ENCODE measurements at regions not wholly inside any gene's neighbourhood (a gene's known extent, or its start where the extent isn't known, plus 50 kb on each side); places are given as distances from the start of the nearest gene placed in this dataset.
"Not testable (repeated sequence)": the region's sequence is repeated elsewhere in the genome, so short reads cannot be mapped to it uniquely, and the experiment has no call there.

- DNase-seq, result no peak
These were observed 573.4 kb downstream of the TSN start for GRCh38 chr2:122328816-122329215.

- DNase-seq, result no peak
These were observed 573.8 kb downstream of the TSN start for GRCh38 chr2:122329278-122329677.

- no peak for DNase-seq
These were observed 578.5 kb downstream of the TSN start for GRCh38 chr2:122333932-122334331.

GRCh38 chr2:122338000-122338399, 582.5 kb downstream of the TSN start:
- DNase-seq, result no peak

- no peak for DNase-seq
These were observed 584.8 kb downstream of the TSN start for GRCh38 chr2:122340246-122340645.

- no peak for DNase-seq
These were observed 585.6 kb downstream of the TSN start for GRCh38 chr2:122341007-122341406.

GRCh38 chr2:122352151-122352550, 596.7 kb downstream of the TSN start:
- DNase-seq, result not testable (repeated sequence)

- DNase-seq, result no peak
These were observed 602.5 kb downstream of the TSN start for GRCh38 chr2:122357998-122358397.

- DNase-seq, result no peak
These were observed 603.3 kb downstream of the TSN start for GRCh38 chr2:122358729-122359128.

- no peak for DNase-seq
These were observed 608.4 kb downstream of the TSN start for GRCh38 chr2:122363885-122364284.

- no peak for DNase-seq
These were observed 611.0 kb downstream of the TSN start for GRCh38 chr2:122366427-122366826.

- peak; percentile 31 for DNase-seq
These were observed 611.7 kb downstream of the TSN start for GRCh38 chr2:122366969-122367645.

- no peak for DNase-seq
These were observed 612.2 kb downstream of the TSN start for GRCh38 chr2:122367646-122368010.

GRCh38 chr2:122368576-122369243, 613.3 kb downstream of the TSN start:
- DNase-seq, result no peak

GRCh38 chr2:122378521-122378920, 623.1 kb downstream of the TSN start:
- peak; percentile 69 for DNase-seq

GRCh38 chr2:122384768-122385333, 629.4 kb downstream of the TSN start:
- DNase-seq, result no peak

GRCh38 chr2:122388208-122388607, 632.8 kb downstream of the TSN start:
- DNase-seq, result no peak

- no peak for DNase-seq
These were observed 634.2 kb downstream of the TSN start for GRCh38 chr2:122389694-122390093.

GRCh38 chr2:122390406-122390805, 635.0 kb downstream of the TSN start:
- DNase-seq, result no peak

GRCh38 chr2:122391726-122392125, 636.3 kb downstream of the TSN start:
- no peak for DNase-seq

GRCh38 chr2:122395687-122396086, 640.2 kb downstream of the TSN start:
- no peak for DNase-seq

- no peak for DNase-seq
These were observed 655.8 kb downstream of the TSN start for GRCh38 chr2:122411231-122411630.

GRCh38 chr2:122412360-122412759, 656.9 kb downstream of the TSN start:
- no peak for DNase-seq

GRCh38 chr2:122414902-122415301, 659.5 kb downstream of the TSN start:
- no peak for DNase-seq

All from hindlimb muscle (tissue), 1 donor.